DND-41 (cell line): ENCODE measurements at regions not wholly inside any gene's neighbourhood (a gene's known extent, or its start where the extent isn't known, plus 50 kb on each side); places are given as distances from the start of the nearest gene placed in this dataset.

Source experiments
- CTCF ChIP-seq: IDR thresholded peaks from 2 replicates; pipeline ENCODE4 v1.5.1; 2012; ENCODE audit warnings: borderline replicate concordance, low read length, moderate library complexity, mild to moderate bottlenecking; ENCODE audit not compliant: poor library complexity, severe bottlenecking; ENCODE audit errors: extremely low read depth
- EZH2 ChIP-seq: IDR thresholded peaks from 3 replicates; pipeline ENCODE4 v1.6.1; 2012; ENCODE audit warnings: borderline replicate concordance, low read depth, mild to moderate bottlenecking, moderate library complexity, low read length, inconsistent platforms; ENCODE audit not compliant: severe bottlenecking

- TF ChIP-seq EZH2 (no peak), CTCF (no peak)
Observed at GRCh38 chr2:215742021-215742420, 271.3 kb downstream of the MREG start.
